MM.1S (cell line): ENCODE measurements at regions not wholly inside any gene's neighbourhood (a gene's known extent, or its start where the extent isn't known, plus 50 kb on each side); places are given as distances from the start of the nearest gene placed in this dataset.

Experiments
- DNase-seq: peaks from one replicate; pipeline ENCODE4 v3.0.0-alpha.2; 2015
- H2AFZ ChIP-seq: fragments of 300-600 bp; sonication (generic); 2 replicates; pipeline ENCODE4 v1.6.0; 2016; ENCODE audit warnings: antibody characterized with exemption, low read length
- H3F3A ChIP-seq: fragments of 300-600 bp; sonication (generic); 2 replicates; pipeline ENCODE4 v1.6.1; 2016; ENCODE audit warnings: mild to moderate bottlenecking, antibody characterized with exemption, low read length, moderate library complexity, mixed read lengths; ENCODE audit not compliant: insufficient read depth
- H3K27ac ChIP-seq: fragments of 300-600 bp; sonication (generic); 2 replicates; pipeline ENCODE4 v1.5.1; 2016; ENCODE audit warnings: mild to moderate bottlenecking, low read length
- H3K27me3 ChIP-seq: fragments of 300-600 bp; sonication (generic); replicated peaks from 2 replicates; pipeline ENCODE4 v1.6.0; 2016; ENCODE audit warnings: low read length; ENCODE audit not compliant: insufficient read depth
- H3K36me3 ChIP-seq: fragments of 300-600 bp; sonication (generic); replicated peaks from 2 replicates; pipeline ENCODE4 v1.6.1; 2016; ENCODE audit warnings: mild to moderate bottlenecking, low read length, mixed read lengths; ENCODE audit not compliant: insufficient read depth
- H3K4me1 ChIP-seq: fragments of 300-600 bp; sonication (generic); 2 replicates; pipeline ENCODE4 v1.6.1; 2016; ENCODE audit warnings: low read length, mixed read lengths
- H3K4me2 ChIP-seq: fragments of 300-600 bp; sonication (generic); 2 replicates; pipeline ENCODE4 v1.6.0; 2016; ENCODE audit warnings: low read depth, low read length
- H3K4me3 ChIP-seq: fragments of 300-600 bp; sonication (generic); 2 replicates; pipeline ENCODE4 v1.5.1; 2016; ENCODE audit warnings: low read length, mixed read lengths
- H3K79me2 ChIP-seq: fragments of 300-600 bp; sonication (generic); 2 replicates; pipeline ENCODE4 v1.6.1; 2016; ENCODE audit warnings: mixed run types, low read length, mixed read lengths
- H3K9ac ChIP-seq: fragments of 300-600 bp; sonication (generic); 2 replicates; pipeline ENCODE4 v1.6.1; 2016; ENCODE audit warnings: low read length, mixed read lengths
- H3K9me2 ChIP-seq: fragments of 300-600 bp; sonication (generic); replicated peaks from 2 replicates; pipeline ENCODE4 v1.6.1; 2016; ENCODE audit warnings: mild to moderate bottlenecking, low read length, mixed read lengths; ENCODE audit not compliant: insufficient read depth
- H3K9me3 ChIP-seq: fragments of 300-600 bp; sonication (generic); replicated peaks from 2 replicates; pipeline ENCODE4 v1.6.1; 2016; ENCODE audit warnings: mild to moderate bottlenecking, low read length, mixed read lengths; ENCODE audit not compliant: insufficient read depth
- H4K20me1 ChIP-seq: fragments of 300-600 bp; sonication (generic); 2 replicates; pipeline ENCODE4 v1.6.1; 2016; ENCODE audit warnings: mild to moderate bottlenecking, low read length, moderate library complexity, mixed read lengths; ENCODE audit not compliant: insufficient read depth
- CTCF ChIP-seq: fragments of 300-600 bp; sonication (generic); IDR thresholded peaks from 2 replicates; pipeline ENCODE4 v1.5.1; 2016; ENCODE audit warnings: antibody characterized with exemption, low read length, mixed read lengths
- EZH2 ChIP-seq: fragments of 300-600 bp; sonication (generic); optimal IDR thresholded peaks from 2 replicates; pipeline ENCODE3; 2017; ENCODE audit warnings: low read depth, mild to moderate bottlenecking, antibody characterized with exemption, low read length, mixed read lengths
- EZH2phosphoT487 ChIP-seq: fragments of 300-600 bp; sonication (generic); IDR thresholded peaks from 2 replicates; pipeline ENCODE4 v1.6.1; 2018; ENCODE audit warnings: antibody characterized with exemption, low read length

- H3K9ac ChIP-seq = no peak overlapping the region
- no peaks in the 10 kb centered on the region for H3K9me3 ChIP-seq
- no peak overlapping the region for H3K27ac ChIP-seq
- no peak overlapping the region for H3K4me3 ChIP-seq
- H3K79me2 ChIP-seq = no peaks in the 10 kb centered on the region
- no peaks in the 10 kb centered on the region for H4K20me1 ChIP-seq
- TF ChIP-seq CTCF (no peak), EZH2phosphoT487 (no peak), EZH2 (no peak)
- no peak overlapping the region for H3K4me2 ChIP-seq
- no peaks in the 10 kb centered on the region for H3K9me2 ChIP-seq
- H3K4me1 ChIP-seq = peaks cover 12% of the 10 kb centered on the region; the same call in 1 of the 2 replicates
- no peaks in the 10 kb centered on the region for H3K36me3 ChIP-seq
- H3F3A ChIP-seq = peaks cover 5% of the 10 kb centered on the region; the same call in 1 of the 2 replicates
- DNase-seq = no peak
- H2AFZ ChIP-seq = no peak overlapping the region
- no peaks in the 10 kb centered on the region for H3K27me3 ChIP-seq
Measured at GRCh38 chr13:31947105-31947504, 84.5 kb upstream of the FRY start.

- no peaks in the 10 kb centered on the region for H3K79me2 ChIP-seq
- peaks cover 12% of the 10 kb centered on the region; the same call in 1 of the 2 replicates for H3K4me1 ChIP-seq
- no peak overlapping the region for H3K4me3 ChIP-seq
- no peak overlapping the region for H3K9ac ChIP-seq
- no peak overlapping the region for H3K27ac ChIP-seq
- peaks cover 5% of the 10 kb centered on the region; the same call in 1 of the 2 replicates for H3F3A ChIP-seq
- no peak for TF ChIP-seq EZH2
- TF ChIP-seq EZH2phosphoT487 = no peak
- TF ChIP-seq CTCF = no peak
- no peaks in the 10 kb centered on the region for H3K36me3 ChIP-seq
- H3K4me2 ChIP-seq = no peak overlapping the region
- H2AFZ ChIP-seq = no peak overlapping the region
- no peaks in the 10 kb centered on the region for H4K20me1 ChIP-seq
- DNase-seq = no peak
- no peaks in the 10 kb centered on the region for H3K9me3 ChIP-seq
- H3K9me2 ChIP-seq = no peaks in the 10 kb centered on the region
- no peaks in the 10 kb centered on the region for H3K27me3 ChIP-seq
Measured at GRCh38 chr13:31947506-31947905, 84.1 kb upstream of the FRY start.

- DNase-seq = no peak
- no peaks in the 10 kb centered on the region for H3K79me2 ChIP-seq
- H3K4me2 ChIP-seq = no peak overlapping the region
- no peaks in the 10 kb centered on the region for H3K27me3 ChIP-seq
- no peaks in the 10 kb centered on the region for H3K36me3 ChIP-seq
- no peaks in the 10 kb centered on the region for H3K9me3 ChIP-seq
- no peaks in the 10 kb centered on the region for H4K20me1 ChIP-seq
- H3K4me3 ChIP-seq = no peak overlapping the region
- H3F3A ChIP-seq = peaks cover 5% of the 10 kb centered on the region; the same call in 1 of the 2 replicates
- no peak for TF ChIP-seq EZH2phosphoT487
- no peak for TF ChIP-seq CTCF
- TF ChIP-seq EZH2 = no peak
- H3K9ac ChIP-seq = no peak overlapping the region
- H3K4me1 ChIP-seq = peaks cover 12% of the 10 kb centered on the region; the same call in 1 of the 2 replicates
- no peak overlapping the region for H2AFZ ChIP-seq
- no peak overlapping the region for H3K27ac ChIP-seq
- no peaks in the 10 kb centered on the region for H3K9me2 ChIP-seq
Measured at GRCh38 chr13:31949486-31949885, 82.1 kb upstream of the FRY start.
